IPS-NIHi11 (cell line): ENCODE measurements at regions not wholly inside any gene's neighbourhood (a gene's known extent, or its start where the extent isn't known, plus 50 kb on each side); places are given as distances from the start of the nearest gene placed in this dataset.
"Not testable (repeated sequence)": the region's sequence is repeated elsewhere in the genome, so short reads cannot be mapped to it uniquely, and the experiment has no call there.

Experiments
- DNase-seq: peaks from one replicate; pipeline ENCODE4 v3.0.0; 2012; ENCODE audit warnings: mixed read lengths, low spot score

- DNase-seq: no peak
Observed at GRCh38 chr7:142440906-142441411, 183.1 kb upstream of the PRSS58 start.

GRCh38 chr7:142440219-142440905, 182.5 kb upstream of the PRSS58 start:
- DNase-seq: no peak

- DNase-seq: no peak
Observed at GRCh38 chr7:142439739-142440138, 181.9 kb upstream of the PRSS58 start.

- no peak for DNase-seq
Observed at GRCh38 chr7:142438923-142439515, 181.2 kb upstream of the PRSS58 start.

GRCh38 chr7:142438235-142438922, 180.5 kb upstream of the PRSS58 start:
- peak; percentile 82 for DNase-seq

GRCh38 chr7:142437741-142438140, 179.9 kb upstream of the PRSS58 start:
- DNase-seq: no peak

GRCh38 chr7:142436601-142437000, 178.7 kb upstream of the PRSS58 start:
- no peak for DNase-seq

- DNase-seq: not testable (repeated sequence)
Observed at GRCh38 chr7:142435606-142436005, 177.7 kb upstream of the PRSS58 start.

- DNase-seq: no peak
Observed at GRCh38 chr7:142434666-142435167, 176.9 kb upstream of the PRSS58 start.

- not testable (repeated sequence) for DNase-seq
Observed at GRCh38 chr7:142434133-142434532, 176.3 kb upstream of the PRSS58 start.

- no peak for DNase-seq
Observed at GRCh38 chr7:142432377-142432776, 174.5 kb upstream of the PRSS58 start.

- DNase-seq: no peak
Observed at GRCh38 chr7:142431491-142431890, 173.6 kb upstream of the PRSS58 start.

- no peak for DNase-seq
Observed at GRCh38 chr7:142428094-142428493, 170.2 kb upstream of the PRSS58 start.

- no peak for DNase-seq
Observed at GRCh38 chr7:142425281-142425680, 167.4 kb upstream of the PRSS58 start.

- DNase-seq: no peak
Observed at GRCh38 chr7:142422621-142423020, 164.8 kb upstream of the PRSS58 start.

GRCh38 chr7:142420554-142421362, 162.9 kb upstream of the PRSS58 start:
- peak; percentile 34 for DNase-seq

GRCh38 chr7:142418326-142418725, 160.5 kb upstream of the PRSS58 start:
- no peak for DNase-seq

GRCh38 chr7:142414915-142415314, 157.1 kb upstream of the PRSS58 start:
- no peak for DNase-seq

- DNase-seq: no peak
Observed at GRCh38 chr7:142414135-142414534, 156.3 kb upstream of the PRSS58 start.

- no peak for DNase-seq
Observed at GRCh38 chr7:142413280-142414000, 155.6 kb upstream of the PRSS58 start.

- DNase-seq: peak; percentile 77
Observed at GRCh38 chr7:142412551-142413193, 154.8 kb upstream of the PRSS58 start.
